Osteocyte (in vitro differentiated cells): ENCODE measurements at regions not wholly inside any gene's neighbourhood (a gene's known extent, or its start where the extent isn't known, plus 50 kb on each side); places are given as distances from the start of the nearest gene placed in this dataset.

ENCODE experiments used
- DNase-seq: peaks from one replicate; pipeline ENCODE4 v3.0.0; 2021; ENCODE audit warnings: mixed read lengths; ENCODE audit not compliant: unreplicated experiment; ENCODE audit errors: extremely low spot score
- H3K27ac Mint-ChIP-seq: one replicate; pipeline ENCODE4 v1.8.0; 2021; ENCODE audit warnings: mild to moderate bottlenecking, mixed read lengths; ENCODE audit not compliant: unreplicated experiment
- H3K27me3 Mint-ChIP-seq: one replicate; pipeline ENCODE4 v1.8.0; 2021; ENCODE audit warnings: mixed read lengths; ENCODE audit not compliant: unreplicated experiment
- H3K36me3 Mint-ChIP-seq: one replicate; pipeline ENCODE4 v1.8.0; 2021; ENCODE audit warnings: mixed read lengths; ENCODE audit not compliant: unreplicated experiment
- H3K4me1 Mint-ChIP-seq: one replicate; pipeline ENCODE4 v1.8.0; 2021; ENCODE audit warnings: mixed read lengths; ENCODE audit not compliant: unreplicated experiment
- H3K4me3 Mint-ChIP-seq: one replicate; pipeline ENCODE4 v1.8.0; 2021; ENCODE audit warnings: mild to moderate bottlenecking, moderate library complexity, mixed read lengths; ENCODE audit not compliant: unreplicated experiment
- H3K9me3 Mint-ChIP-seq: one replicate; pipeline ENCODE4 v1.8.0; 2021; ENCODE audit warnings: mixed read lengths; ENCODE audit not compliant: unreplicated experiment
- TF ChIP-seq, protein P1 (sequence below): fragments of 200-600 bp; sonication (generic); IDR thresholded peaks from 2 replicates; pipeline ENCODE4 v1.5.0; 2021; ENCODE audit warnings: antibody characterized with exemption, mild to moderate bottlenecking, moderate library complexity

- no peak overlapping the region for H3K4me3 Mint-ChIP-seq
- H3K4me1 Mint-ChIP-seq = peaks cover 54% of the 10 kb centered on the region
- no peaks in the 10 kb centered on the region for H3K27me3 Mint-ChIP-seq
- no peaks in the 10 kb centered on the region for H3K9me3 Mint-ChIP-seq
- TF ChIP-seq, protein P1, sequence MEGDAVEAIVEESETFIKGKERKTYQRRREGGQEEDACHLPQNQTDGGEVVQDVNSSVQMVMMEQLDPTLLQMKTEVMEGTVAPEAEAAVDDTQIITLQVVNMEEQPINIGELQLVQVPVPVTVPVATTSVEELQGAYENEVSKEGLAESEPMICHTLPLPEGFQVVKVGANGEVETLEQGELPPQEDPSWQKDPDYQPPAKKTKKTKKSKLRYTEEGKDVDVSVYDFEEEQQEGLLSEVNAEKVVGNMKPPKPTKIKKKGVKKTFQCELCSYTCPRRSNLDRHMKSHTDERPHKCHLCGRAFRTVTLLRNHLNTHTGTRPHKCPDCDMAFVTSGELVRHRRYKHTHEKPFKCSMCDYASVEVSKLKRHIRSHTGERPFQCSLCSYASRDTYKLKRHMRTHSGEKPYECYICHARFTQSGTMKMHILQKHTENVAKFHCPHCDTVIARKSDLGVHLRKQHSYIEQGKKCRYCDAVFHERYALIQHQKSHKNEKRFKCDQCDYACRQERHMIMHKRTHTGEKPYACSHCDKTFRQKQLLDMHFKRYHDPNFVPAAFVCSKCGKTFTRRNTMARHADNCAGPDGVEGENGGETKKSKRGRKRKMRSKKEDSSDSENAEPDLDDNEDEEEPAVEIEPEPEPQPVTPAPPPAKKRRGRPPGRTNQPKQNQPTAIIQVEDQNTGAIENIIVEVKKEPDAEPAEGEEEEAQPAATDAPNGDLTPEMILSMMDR = no peak
- DNase-seq = peak; percentile 77
- no peaks in the 10 kb centered on the region for H3K36me3 Mint-ChIP-seq
- H3K27ac Mint-ChIP-seq = peak overlapping the region; percentile 41
Observed at GRCh38 chr14:101074196-101075024, 170.9 kb upstream of the RTL1 start.

GRCh38 chr14:101075025-101075800 is 171.7 kb upstream of the RTL1 start:
- peak; percentile 75 for DNase-seq
- Mint-ChIP-seq H3K36me3 (no peaks in the 10 kb centered on the region), H3K9me3 (peaks cover 2% of the 10 kb centered on the region), H3K4me1 (peaks cover 54% of the 10 kb centered on the region), H3K4me3 (no peak overlapping the region), H3K27me3 (no peaks in the 10 kb centered on the region), H3K27ac (no peak overlapping the region)
- TF ChIP-seq, protein P1 = no peak

DNA sequence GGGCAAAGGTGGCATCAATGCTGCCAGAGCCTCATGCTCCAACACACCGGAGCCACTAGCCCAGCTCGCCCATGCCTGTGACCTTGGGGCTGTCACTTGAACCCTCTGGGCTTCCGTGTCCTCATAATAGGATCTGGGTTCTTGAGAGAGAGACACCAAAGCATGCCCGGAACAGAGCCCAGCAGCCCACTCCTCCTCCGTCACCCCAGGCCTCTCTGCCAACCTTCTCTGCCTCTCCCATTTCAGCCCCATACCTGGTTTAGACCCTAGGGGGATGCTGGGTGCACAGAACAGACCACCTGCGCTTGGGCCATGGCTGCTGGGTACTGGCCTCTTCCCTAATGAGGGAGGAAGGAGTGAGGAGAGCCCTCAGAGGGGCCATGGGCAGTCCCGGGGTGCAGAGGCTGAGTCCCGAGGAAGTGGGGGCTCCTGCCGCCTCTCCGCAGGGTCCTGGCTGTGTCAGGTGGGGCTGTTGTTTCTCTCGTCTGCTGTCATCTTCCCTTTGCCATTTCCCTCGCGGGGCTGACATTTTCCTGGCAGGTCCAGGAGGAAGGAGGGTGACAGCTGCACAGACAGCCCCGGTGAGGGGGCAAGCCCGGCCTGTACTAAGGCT is 172.4 kb upstream of the RTL1 start:
- Mint-ChIP-seq H3K27ac (no peak overlapping the region), H3K9me3 (peaks cover 9% of the 10 kb centered on the region), H3K36me3 (no peaks in the 10 kb centered on the region), H3K4me1 (peaks cover 54% of the 10 kb centered on the region), H3K27me3 (no peaks in the 10 kb centered on the region), H3K4me3 (no peak overlapping the region)
- DNase-seq = peak; percentile 79
- TF ChIP-seq, protein P1 = no peak

DNA sequence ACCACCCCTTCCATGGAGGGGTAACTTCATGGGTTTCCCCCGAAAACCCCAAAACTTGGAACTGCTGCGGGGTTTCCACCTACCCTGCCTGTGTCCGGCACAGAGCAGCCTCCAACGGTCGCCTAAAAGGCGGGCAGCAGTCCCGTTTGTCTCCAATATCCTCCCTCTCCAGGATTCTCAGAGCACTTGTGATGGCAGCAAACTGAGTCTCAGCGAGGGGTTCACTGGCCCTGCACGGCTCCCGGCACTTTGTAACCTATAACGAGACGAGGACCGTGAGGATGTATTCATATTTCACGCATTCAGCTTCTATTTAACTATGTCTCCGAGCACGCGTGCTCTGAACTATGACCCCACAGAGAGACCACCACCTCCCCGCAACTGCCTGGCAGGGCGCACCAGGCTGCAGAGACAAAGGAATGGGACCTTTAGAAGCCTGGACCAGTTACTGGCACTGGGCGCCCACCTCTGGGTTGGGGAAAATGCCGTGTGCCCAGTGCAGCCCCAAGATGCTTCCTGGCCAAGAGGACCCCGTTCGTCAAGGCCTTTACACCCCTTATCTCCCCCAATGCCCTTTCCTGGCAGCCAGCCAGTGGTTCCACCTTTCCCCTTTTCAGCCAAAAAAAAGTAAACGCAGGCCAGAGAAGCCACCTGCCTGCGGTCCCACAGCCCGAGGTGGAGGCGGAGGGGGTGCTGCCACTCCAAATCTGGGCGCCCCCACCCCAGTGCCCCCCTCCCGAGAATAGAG is 173.1 kb upstream of the RTL1 start:
- Mint-ChIP-seq H3K4me3 (no peak overlapping the region), H3K27me3 (no peaks in the 10 kb centered on the region), H3K36me3 (no peaks in the 10 kb centered on the region), H3K4me1 (peaks cover 52% of the 10 kb centered on the region), H3K27ac (no peak overlapping the region), H3K9me3 (peaks cover 16% of the 10 kb centered on the region)
- DNase-seq = peak; percentile 68
- TF ChIP-seq, protein P1 = no peak
